NCI-H345 treated with DMSO at 0.1 percent for 48 hours (cell line): ENCODE measurements at regions not wholly inside any gene's neighbourhood (a gene's known extent, or its start where the extent isn't known, plus 50 kb on each side); places are given as distances from the start of the nearest gene placed in this dataset.

Source experiments
- DNase-seq: peaks from one replicate; lab custom pipeline; 2025; ENCODE audit not compliant: unreplicated experiment; lab: John Stamatoyannopoulos, UW

- DNase-seq = no peak
These were observed 328.6 kb upstream of the JARID2 start for GRCh38 chr6:14917109-14917910.

DNA sequence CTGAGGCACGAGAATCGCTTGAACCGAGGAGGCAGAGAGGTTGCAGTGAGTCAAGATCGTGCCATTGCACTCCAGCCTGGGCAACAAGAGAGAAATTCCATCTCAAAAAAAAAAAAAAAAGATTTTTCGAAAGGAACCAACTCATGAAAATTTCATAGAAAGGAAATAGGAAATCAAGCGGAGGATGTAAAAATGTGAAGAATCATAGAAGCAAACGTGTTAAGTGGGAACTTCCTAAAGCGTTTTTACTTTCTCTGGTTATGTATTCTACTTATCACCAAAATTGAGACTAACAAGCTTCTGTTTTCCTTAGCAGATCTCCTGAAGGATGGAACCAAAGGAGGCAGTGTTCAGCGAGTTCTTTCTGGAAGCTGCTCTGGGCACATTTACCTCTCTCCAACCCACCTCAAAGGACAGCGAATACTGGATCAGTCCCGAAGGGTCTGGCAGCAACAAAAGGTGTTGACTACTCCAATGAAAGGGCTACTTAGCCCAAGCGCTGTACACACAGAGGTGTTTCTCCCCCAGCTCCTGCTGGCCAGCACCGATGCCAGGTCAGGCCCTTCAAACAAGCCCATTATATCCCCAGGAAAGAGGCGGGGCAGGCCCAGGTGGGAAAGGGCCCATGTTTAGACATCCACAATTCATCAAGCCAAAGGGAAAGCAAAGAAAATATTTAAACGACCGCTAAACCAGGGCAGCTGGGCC, 327.5 kb upstream of the JARID2 start:
- no peak for DNase-seq

DNA sequence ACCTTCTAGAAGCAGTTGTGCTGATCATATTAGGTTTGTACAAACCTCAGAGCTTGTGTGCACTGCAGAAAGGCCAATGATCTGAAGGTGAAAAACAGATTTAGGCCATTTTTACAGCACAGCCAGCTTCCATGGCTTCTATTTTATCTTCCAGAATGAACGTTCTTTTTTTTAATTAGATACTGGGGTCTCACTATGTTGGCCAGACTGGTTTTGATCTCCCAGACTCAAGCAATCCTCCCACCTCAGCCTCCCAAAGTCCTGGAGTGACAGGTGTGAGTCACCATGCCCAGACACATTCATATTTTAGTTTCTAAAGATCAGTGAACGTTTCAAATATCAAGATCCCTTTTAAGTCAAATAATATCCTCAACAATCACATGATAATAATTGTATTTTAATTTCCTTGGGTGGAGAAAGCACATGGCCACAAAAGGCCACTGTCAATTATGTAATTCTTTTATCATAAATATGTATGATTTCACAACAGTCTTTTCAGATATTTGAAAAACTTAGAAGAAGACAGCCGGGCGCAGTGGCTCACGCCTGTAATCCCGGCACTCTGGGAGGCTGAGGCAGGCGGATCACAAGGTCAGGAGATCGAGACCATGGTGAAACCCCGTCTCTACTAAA, 326.7 kb upstream of the JARID2 start:
- DNase-seq = no peak

- no peak for DNase-seq
These were observed 325.6 kb upstream of the JARID2 start for GRCh38 chr6:14920276-14920675.

DNA sequence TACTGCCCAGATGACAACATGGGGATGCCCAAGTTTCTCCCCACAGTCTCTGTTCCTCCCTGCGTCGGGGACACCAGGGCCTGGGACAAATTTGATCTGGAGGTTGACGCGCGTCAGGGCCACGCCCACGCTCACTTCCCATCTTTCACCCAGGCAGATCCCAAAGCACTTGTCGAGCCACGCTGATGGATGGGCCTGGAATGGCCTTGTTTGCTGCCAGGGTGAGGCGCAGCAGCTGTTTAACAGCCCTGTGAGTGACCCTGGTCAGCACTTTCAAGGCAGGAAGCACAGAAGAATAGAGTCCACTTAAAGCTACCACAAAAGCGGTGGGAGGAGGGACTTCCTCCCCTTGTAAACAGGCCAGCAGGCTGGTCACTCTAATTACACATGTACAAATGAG, 324.7 kb upstream of the JARID2 start:
- no peak for DNase-seq

DNA sequence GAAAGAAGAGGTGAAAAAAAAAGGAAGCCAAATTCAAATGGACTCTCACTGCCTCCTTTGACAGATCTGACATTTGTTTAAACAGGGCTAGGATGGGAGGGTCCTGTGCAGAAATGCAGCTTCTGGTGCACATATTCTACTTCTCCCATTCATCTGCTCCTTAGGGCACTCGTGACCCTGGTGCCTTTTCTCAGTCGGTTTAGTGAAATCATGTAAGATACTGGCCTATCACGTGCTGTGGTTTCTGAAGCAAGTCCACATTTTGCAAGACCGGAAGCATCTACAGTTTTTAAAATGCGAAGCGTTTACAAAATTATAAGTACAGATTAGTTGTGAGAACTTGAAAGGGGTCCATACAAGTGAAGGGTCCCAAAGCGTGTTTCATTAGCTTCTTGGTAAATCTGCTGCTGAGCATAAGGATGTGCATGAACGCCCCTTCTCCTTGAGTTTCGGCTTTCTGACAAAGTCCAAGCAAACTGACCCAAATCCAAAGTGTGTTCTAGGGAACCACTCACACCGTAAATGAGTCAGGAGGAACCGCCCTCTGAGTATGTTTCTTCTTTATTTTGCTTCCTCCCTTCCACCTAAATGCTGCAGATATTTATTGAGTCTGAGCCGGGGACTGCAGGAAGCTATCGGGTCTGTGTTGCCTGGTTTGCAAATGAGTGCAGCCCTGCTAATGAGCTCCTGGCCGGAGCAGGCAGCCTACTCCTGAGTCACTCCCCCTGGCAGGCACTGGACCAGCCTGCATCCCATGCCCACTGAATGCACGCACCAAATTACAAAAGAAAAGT, 323.8 kb upstream of the JARID2 start:
- DNase-seq = no peak

DNA sequence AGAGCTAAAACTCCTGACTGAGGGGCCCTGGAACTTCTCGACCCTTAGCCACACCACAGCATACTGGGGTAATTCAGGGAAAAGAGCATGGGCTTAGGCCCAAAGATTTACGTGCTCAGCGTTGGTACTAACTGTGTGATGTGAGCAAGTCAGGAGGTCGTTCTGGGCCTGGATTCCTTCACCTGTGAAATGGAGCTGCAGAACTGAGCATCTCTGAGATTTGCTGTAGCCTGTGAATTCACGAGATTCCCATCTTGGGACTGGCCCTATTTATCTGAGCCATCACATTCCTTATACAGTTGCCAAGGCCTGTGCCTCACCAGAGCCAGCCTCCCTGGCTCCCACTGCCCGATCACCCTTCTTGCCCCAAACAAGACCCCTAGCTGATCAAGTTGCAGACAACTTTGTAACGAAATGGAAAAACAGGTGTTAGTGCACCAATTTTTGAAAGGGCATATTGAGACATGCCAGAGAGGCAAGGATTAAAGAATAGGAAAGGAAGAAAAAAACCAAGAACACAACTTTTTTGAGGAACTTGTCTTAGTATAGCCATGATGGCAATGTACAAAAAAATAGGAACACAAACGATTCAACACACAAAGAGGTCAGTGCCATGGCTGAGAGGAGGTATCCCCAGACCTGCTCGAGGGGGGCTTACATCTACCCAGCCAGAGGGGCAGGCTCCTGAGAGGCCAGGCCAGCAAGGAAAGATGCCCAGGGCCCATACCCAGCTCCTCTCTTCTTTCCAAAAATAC, 323.0 kb upstream of the JARID2 start:
- DNase-seq = no peak

DNA sequence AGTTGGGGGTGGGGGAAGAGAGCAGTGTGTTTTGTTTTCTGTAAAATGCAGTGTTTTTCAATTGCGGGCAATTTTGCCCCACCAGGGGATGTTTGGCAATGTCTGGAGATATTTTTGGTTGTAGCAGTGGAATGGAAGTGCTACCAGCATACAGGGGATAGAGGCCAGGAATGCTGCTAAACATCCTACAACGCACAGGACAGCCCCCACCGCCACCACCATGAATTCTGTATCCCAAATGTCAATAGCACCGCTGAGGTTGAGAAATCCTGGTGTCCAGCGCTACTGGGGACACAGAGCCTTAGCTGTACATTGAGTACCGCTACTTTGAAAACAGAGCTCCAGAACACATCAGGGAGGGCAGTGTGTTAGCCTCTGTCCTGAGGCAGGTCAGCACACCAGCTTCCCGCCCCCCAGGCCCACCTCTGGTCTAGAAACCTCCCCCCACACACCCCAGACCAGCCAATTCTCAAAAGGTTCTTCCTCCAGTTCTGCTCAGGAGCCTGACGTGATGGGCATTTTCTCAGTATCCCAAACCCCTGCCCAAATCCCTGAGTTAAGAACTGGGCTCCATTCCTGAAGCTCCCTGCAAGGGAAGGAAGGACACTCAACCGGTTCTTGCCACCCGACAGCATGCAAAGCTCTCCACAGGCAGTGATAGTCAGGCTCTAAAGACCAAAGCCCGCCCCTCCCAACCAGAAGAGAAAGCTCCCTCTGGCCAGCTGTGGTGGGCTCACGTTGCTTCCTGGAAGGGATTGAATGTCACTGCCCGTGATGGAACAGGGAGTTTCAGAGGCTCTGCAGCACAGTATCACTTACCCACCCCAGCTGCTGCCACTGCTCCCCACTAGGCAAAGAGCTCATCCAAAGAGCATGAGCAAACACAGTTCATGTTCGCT, 321.5 kb upstream of the JARID2 start:
- DNase-seq = peak; percentile 5

DNA sequence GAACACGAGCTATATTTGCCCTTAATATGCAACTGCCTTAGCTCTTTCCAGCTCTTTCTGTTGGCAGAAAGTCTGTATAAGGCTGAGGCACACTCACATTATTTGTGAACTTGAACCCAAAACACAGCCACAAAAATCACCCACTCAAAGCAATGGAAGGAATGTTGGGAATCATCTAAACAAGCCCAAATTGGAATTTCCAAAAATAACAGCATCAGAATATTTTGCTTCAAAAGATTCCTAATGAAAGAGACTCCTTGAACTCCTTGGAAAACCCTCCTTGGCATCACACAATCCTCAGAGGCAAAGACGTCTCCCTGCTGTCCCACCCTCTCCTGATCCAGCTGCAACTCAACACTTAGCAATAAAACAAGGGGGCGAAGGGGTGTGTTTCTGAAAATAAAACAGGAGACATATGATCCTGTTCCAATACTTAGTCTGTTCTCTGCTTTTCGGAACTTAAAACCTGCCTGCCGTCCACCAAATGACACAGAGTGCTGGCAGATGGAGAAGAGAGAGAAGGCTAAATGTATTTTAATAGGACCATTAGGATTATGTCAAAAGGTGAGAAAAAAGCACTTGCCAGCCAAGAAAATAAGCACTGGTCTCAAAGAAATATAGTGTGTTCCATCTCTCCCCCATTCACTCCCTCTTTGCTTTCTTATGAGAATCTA, 320.7 kb upstream of the JARID2 start:
- no peak for DNase-seq

GRCh38 chr6:14925699-14926026, 320.2 kb upstream of the JARID2 start:
- no peak for DNase-seq

- no peak for DNase-seq
These were observed 318.5 kb upstream of the JARID2 start for GRCh38 chr6:14927398-14927797.

- DNase-seq = no peak
These were observed 316.6 kb upstream of the JARID2 start for GRCh38 chr6:14929291-14929690.

- DNase-seq = no peak
These were observed 315.4 kb upstream of the JARID2 start for GRCh38 chr6:14930366-14930989.

- DNase-seq = no peak
These were observed 313.2 kb upstream of the JARID2 start for GRCh38 chr6:14932485-14933182.

GRCh38 chr6:14933183-14933544, 312.7 kb upstream of the JARID2 start:
- DNase-seq = no peak

DNA sequence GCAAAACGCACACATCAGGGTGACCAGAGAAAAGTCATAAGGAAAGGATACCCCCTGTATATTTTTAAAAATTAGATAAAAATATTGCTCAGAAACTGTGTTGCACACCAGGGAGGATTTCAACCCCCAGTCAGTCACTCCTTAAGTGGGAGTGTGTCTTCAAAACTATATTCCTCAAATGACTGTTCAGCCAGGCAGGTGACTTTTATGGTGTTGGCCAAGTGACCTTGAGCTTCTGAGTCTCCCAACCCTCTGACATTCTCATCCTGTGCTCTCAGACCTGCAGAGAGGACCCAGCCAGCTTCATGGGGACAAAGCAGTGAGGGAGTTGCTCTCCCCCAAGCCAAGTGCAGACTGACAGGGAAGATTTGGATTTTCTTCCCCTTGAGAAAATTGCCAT, 311.9 kb upstream of the JARID2 start:
- no peak for DNase-seq

GRCh38 chr6:14934844-14935243, 311.0 kb upstream of the JARID2 start:
- DNase-seq = no peak

DNA sequence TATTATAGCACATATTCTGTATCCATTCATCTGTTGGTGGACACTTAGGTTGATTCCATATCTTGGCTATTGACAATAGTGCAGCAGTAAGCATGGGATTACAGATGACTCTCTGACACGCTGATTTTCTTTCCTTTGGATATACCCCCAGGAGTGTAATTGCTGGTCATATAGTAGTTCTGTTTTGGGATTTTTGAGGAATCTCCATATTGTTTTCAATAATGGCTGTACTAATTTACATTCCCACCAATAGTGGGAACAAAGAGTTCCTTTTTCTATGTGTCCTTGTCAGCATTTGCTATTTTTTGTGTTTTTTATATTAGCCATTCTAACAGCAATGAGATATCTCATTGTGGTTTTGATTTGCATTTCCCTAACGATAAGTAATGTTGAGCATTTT, 309.0 kb upstream of the JARID2 start:
- no peak for DNase-seq
